VCaP (cell line): ENCODE measurements at regions not wholly inside any gene's neighbourhood (a gene's known extent, or its start where the extent isn't known, plus 50 kb on each side); places are given as distances from the start of the nearest gene placed in this dataset.

Source experiments
- H3K27ac ChIP-seq: fragments of 450-650 bp; 2 replicates; pipeline ENCODE4 v1.5.1; 2017
- TF ChIP-seq, protein P1 (sequence below): fragments of 450-650 bp; conservative IDR thresholded peaks from 2 replicates; pipeline ENCODE4 v1.5.1; 2017; ENCODE audit warnings: mild to moderate bottlenecking, moderate library complexity

GRCh38 chr3:117016378-117016777 is 306.8 kb downstream of the TUSC7 start:
- TF ChIP-seq, protein P1, sequence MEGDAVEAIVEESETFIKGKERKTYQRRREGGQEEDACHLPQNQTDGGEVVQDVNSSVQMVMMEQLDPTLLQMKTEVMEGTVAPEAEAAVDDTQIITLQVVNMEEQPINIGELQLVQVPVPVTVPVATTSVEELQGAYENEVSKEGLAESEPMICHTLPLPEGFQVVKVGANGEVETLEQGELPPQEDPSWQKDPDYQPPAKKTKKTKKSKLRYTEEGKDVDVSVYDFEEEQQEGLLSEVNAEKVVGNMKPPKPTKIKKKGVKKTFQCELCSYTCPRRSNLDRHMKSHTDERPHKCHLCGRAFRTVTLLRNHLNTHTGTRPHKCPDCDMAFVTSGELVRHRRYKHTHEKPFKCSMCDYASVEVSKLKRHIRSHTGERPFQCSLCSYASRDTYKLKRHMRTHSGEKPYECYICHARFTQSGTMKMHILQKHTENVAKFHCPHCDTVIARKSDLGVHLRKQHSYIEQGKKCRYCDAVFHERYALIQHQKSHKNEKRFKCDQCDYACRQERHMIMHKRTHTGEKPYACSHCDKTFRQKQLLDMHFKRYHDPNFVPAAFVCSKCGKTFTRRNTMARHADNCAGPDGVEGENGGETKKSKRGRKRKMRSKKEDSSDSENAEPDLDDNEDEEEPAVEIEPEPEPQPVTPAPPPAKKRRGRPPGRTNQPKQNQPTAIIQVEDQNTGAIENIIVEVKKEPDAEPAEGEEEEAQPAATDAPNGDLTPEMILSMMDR: peak; percentile 62
- no peak overlapping the region for H3K27ac ChIP-seq

- H3K27ac ChIP-seq: no peak overlapping the region; the same call in 1 of the 2 replicates
- TF ChIP-seq, protein P1: no peak
These were observed 307.7 kb downstream of the TUSC7 start for GRCh38 chr3:117017135-117017894.

GRCh38 chr3:117018655-117019054 is 309.1 kb downstream of the TUSC7 start:
- TF ChIP-seq, protein P1: no peak

GRCh38 chr3:117019082-117019713 is 309.6 kb downstream of the TUSC7 start:
- TF ChIP-seq, protein P1: peak; percentile 86
- H3K27ac ChIP-seq: peak overlapping the region; percentile 59

More at GRCh38 chr3:117018655-117019054, 309.1 kb downstream of the TUSC7 start:
- H3K27ac ChIP-seq: peak overlapping the region; percentile 59

DNA sequence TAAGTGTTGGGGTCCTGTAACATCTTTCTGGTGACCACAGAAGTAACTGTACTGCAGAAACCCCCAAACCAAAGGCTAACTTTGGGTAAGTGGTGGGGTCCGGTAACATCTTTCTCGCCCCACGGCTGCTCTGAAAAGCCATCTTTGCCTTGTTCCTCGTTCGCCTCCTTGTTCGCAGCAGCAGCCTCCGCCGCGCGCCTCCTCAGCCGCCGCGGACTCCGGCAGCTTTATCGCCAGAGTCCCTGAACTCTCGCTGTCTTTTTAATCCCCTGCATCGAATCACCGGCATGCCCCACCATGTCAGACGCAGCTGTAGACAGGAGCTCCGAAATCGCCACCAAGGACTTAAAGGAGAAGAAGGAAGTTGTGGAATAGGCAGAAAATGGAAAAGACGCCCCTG is 316.8 kb downstream of the TUSC7 start:
- TF ChIP-seq, protein P1: no peak
- no peak overlapping the region for H3K27ac ChIP-seq

DNA sequence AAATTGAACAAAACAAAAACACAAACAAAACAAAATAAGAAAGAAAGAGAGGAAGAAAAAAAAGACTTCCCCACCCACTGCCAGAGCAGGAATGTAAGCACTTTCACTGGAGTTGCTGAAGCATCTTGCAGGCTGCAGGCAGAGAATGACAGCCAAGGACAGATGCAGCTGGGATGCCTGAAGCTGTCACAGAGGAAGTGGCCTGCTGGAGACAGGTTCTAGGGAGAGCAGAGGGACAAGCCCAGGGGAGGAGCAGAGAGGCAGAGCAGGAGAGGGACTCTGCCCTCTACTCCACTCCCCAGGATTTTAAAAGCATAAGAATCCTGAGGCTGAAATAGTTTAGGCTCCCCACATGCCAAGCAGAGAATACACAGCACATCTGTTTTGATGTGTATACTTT is 326.2 kb downstream of the TUSC7 start:
- no peak overlapping the region for H3K27ac ChIP-seq
- TF ChIP-seq, protein P1: no peak

DNA sequence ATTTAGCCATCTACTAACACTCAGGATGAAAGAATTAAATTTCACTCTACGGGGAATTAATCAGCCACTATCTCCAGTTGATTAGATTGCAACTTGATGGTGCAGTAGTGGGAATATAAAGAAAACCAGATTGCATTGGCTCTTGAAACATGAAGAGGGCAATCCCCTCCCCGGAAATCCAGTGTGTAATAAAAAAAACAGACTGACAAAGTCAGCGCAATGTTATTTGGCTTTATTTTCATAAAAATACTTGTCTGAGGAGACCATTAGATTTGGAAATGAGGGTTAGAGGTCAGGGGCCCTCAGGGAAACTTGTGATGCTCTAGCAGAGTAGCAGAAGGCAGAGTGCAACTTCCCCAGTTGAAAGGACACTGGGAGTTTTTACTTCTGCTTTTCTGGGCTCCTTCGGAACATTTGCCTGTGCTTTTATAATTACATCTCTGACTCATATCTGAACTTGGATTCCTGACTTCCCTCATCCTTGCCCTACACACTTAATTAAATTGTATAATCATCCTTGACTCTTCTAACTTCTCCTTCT is 326.8 kb downstream of the TUSC7 start:
- TF ChIP-seq, protein P1: no peak
- no peak overlapping the region for H3K27ac ChIP-seq
